Uterus (tissue), 2 donors: ENCODE measurements at regions not wholly inside any gene's neighbourhood (a gene's known extent, or its start where the extent isn't known, plus 50 kb on each side); places are given as distances from the start of the nearest gene placed in this dataset.

Experiments
- CTCF ChIP-seq, 4 experiments: fragments of 200-600 bp in 2 of 4; fragments of 450-650 bp in 2 of 4; sonication (generic) in 2 of 4; IDR thresholded peaks; one replicate each; pipeline ENCODE4 v1.5.1; 2016 to 2019; ENCODE audit warnings: antibody characterized with exemption in 4 of 4, mild to moderate bottlenecking in 2 of 4, moderate library complexity in 1 of 4
- POLR2A ChIP-seq, 2 donors: fragments of 450-650 bp; IDR thresholded peaks; one replicate each; pipeline ENCODE4 v1.6.1; 2016; ENCODE audit warnings: antibody characterized with exemption in 2 of 2, mild to moderate bottlenecking in 1 of 2, moderate library complexity in 1 of 2

GRCh38 chr3:113150250-113150649 is 61.1 kb upstream of the BOC start:
- TF ChIP-seq CTCF (IDR thresholded peaks at IDR 0.05) (no peak), POLR2A (IDR thresholded peaks at IDR 0.05) (no peak)
